ENCODE measurements at regions not wholly inside any gene's neighbourhood (a gene's known extent, or its start where the extent isn't known, plus 50 kb on each side); places are given as distances from the start of the nearest gene placed in this dataset.

GRCh38 chr18:77524909-77525308 is 275.3 kb downstream of the GALR1 start:
- DNase-seq = no peak

- no peak for DNase-seq
These were observed 277.3 kb downstream of the GALR1 start for GRCh38 chr18:77526962-77527361.

GRCh38 chr18:77528872-77529271 is 279.2 kb downstream of the GALR1 start:
- no peak for DNase-seq

GRCh38 chr18:77529492-77530176 is 280.0 kb downstream of the GALR1 start:
- DNase-seq = no peak

- no peak for DNase-seq
These were observed 281.1 kb downstream of the GALR1 start for GRCh38 chr18:77530732-77531131.

GRCh38 chr18:77539860-77540259 is 290.2 kb downstream of the GALR1 start:
- DNase-seq = no peak

GRCh38 chr18:77544792-77545191 is 295.1 kb downstream of the GALR1 start:
- no peak for DNase-seq

GRCh38 chr18:77547757-77548156 is 298.1 kb downstream of the GALR1 start:
- DNase-seq = no peak

GRCh38 chr18:77548790-77549420 is 299.3 kb downstream of the GALR1 start:
- DNase-seq = no peak

GRCh38 chr18:77550625-77551024 is 301.0 kb downstream of the GALR1 start:
- DNase-seq = no peak

- DNase-seq = no peak
These were observed 301.4 kb downstream of the GALR1 start for GRCh38 chr18:77551055-77551454.

GRCh38 chr18:77552945-77553344 is 303.3 kb downstream of the GALR1 start:
- no peak for DNase-seq

GRCh38 chr18:77554061-77554460 is 304.4 kb downstream of the GALR1 start:
- no peak for DNase-seq

- DNase-seq = no peak
These were observed 307.5 kb downstream of the GALR1 start for GRCh38 chr18:77557046-77557587.

- no peak for DNase-seq
These were observed 309.7 kb downstream of the GALR1 start for GRCh38 chr18:77559274-77559910.

- peak; percentile 20 for DNase-seq
These were observed 310.8 kb downstream of the GALR1 start for GRCh38 chr18:77560341-77560992.

- no peak for DNase-seq
These were observed 317.0 kb downstream of the GALR1 start for GRCh38 chr18:77566604-77567003.

- DNase-seq = no peak
These were observed 317.6 kb downstream of the GALR1 start for GRCh38 chr18:77567205-77567604.

- DNase-seq = no peak
These were observed 322.1 kb downstream of the GALR1 start for GRCh38 chr18:77571743-77572142.

GRCh38 chr18:77572537-77572936 is 322.9 kb downstream of the GALR1 start:
- DNase-seq = no peak

- DNase-seq = no peak
These were observed 323.9 kb downstream of the GALR1 start for GRCh38 chr18:77573571-77573970.

- DNase-seq = no peak
These were observed 341.4 kb downstream of the GALR1 start for GRCh38 chr18:77590943-77591515.

GRCh38 chr18:77597726-77598125 is 348.1 kb downstream of the GALR1 start:
- DNase-seq = no peak

Measured in SHP77 treated with DMSO at 0.1 percent for 48 hours (cell line).